ENCODE measurements at regions not wholly inside any gene's neighbourhood (a gene's known extent, or its start where the extent isn't known, plus 50 kb on each side); places are given as distances from the start of the nearest gene placed in this dataset.

GRCh38 chr2:60262178-60262577 is 291.3 kb downstream of the BCL11A start:
- WGBS, 2 experiments (ENCODE audit: low coverage in 1 of 2, low lambda C conversion rate in 2 of 2, missing lambda C conversion rate in 2 of 2) = 30 to 36% methylated on average over 7 of the region's 7 CpGs
- no peaks in the 10 kb centered on the region for H3K36me3 ChIP-seq (ENCODE audit: low read depth)
- TF ChIP-seq EZH2 (IDR thresholded peaks at IDR 0.05; ENCODE audit: insufficient read depth, poor library complexity, severe bottlenecking) = no peak
- no peak for TF ChIP-seq EZH2phosphoT487 (IDR thresholded peaks at IDR 0.05; ENCODE audit: insufficient read depth, low read depth)
- DNase-seq = no peak
- no peaks in the 10 kb centered on the region for H3K9me3 ChIP-seq (ENCODE audit: low read depth)
- H3K4me3 ChIP-seq = no peak overlapping the region
- H3K9me2 ChIP-seq (ENCODE audit: insufficient read depth) = no peaks in the 10 kb centered on the region
- H3F3A ChIP-seq (ENCODE audit: insufficient read depth) = no peaks in the 10 kb centered on the region
- no peak overlapping the region for H3K9ac ChIP-seq
- no peaks in the 10 kb centered on the region for H3K79me2 ChIP-seq (ENCODE audit: insufficient read depth)
- H2AFZ ChIP-seq = no peak overlapping the region
- H3K4me1 ChIP-seq (ENCODE audit: insufficient read depth) = no peaks in the 10 kb centered on the region
- H3K4me2 ChIP-seq (ENCODE audit: unreplicated experiment) = no peak overlapping the region
- no peak overlapping the region for H3K27ac ChIP-seq
- no peaks in the 10 kb centered on the region for H3K27me3 ChIP-seq (replicated peaks; ENCODE audit: insufficient read depth)
- in situ Hi-C loops (cut with MboI) = no loop called here
- H4K20me1 ChIP-seq (ENCODE audit: insufficient read depth) = no peaks in the 10 kb centered on the region

DNA sequence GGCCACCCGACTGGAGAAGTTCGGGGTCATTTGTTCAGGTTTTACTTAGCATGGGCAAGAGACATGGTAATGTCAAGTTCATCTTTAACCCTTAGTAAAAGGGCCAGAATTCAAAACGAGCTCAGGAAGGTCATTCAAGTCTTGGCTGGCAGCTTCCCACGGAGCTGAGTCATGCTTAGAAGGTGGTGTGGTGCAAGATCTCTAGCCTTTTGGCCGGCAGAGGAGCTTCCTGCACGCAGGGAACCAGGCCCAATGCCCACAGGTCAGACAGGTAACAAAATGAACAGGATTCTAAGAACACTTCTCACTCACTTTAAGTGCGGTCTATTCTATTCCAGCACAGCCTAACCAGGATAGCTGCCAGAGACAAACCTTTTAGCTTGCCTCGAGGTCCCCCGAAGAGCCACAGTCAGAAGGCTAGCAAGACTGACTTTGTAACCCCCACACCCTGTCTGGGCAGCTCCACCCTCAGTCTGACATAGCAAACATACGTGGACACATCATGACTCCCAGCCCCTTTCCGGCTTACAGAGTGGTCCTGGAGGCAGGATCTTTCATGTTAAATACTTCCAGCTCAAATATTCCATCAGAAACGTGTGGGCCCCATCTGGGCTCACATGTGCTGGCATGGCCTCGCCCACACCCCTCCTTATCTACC is 292.7 kb downstream of the BCL11A start:
- no peak overlapping the region for H2AFZ ChIP-seq
- 43 to 48% methylated on average over 13 of the region's 13 CpGs for WGBS, 2 experiments (ENCODE audit: low coverage in 1 of 2, low lambda C conversion rate in 2 of 2, missing lambda C conversion rate in 2 of 2)
- no peak overlapping the region for H3K4me3 ChIP-seq
- no peaks in the 10 kb centered on the region for H3K79me2 ChIP-seq (ENCODE audit: insufficient read depth)
- TF ChIP-seq EZH2 (IDR thresholded peaks at IDR 0.05; ENCODE audit: insufficient read depth, poor library complexity, severe bottlenecking) (no peak), EZH2phosphoT487 (IDR thresholded peaks at IDR 0.05; ENCODE audit: insufficient read depth, low read depth) (no peak)
- H3K27me3 ChIP-seq (replicated peaks; ENCODE audit: insufficient read depth) = no peaks in the 10 kb centered on the region
- H3K4me1 ChIP-seq (ENCODE audit: insufficient read depth) = no peaks in the 10 kb centered on the region
- DNase-seq = peak; percentile 27
- H3K9me3 ChIP-seq (ENCODE audit: low read depth) = no peaks in the 10 kb centered on the region
- no peak overlapping the region for H3K9ac ChIP-seq
- in situ Hi-C loops (cut with MboI) = no loop called here
- H3K27ac ChIP-seq = no peak overlapping the region
- H3K4me2 ChIP-seq (ENCODE audit: unreplicated experiment) = no peak overlapping the region
- H3F3A ChIP-seq (ENCODE audit: insufficient read depth) = no peaks in the 10 kb centered on the region
- H4K20me1 ChIP-seq (ENCODE audit: insufficient read depth) = no peaks in the 10 kb centered on the region
- no peaks in the 10 kb centered on the region for H3K36me3 ChIP-seq (ENCODE audit: low read depth)
- no peaks in the 10 kb centered on the region for H3K9me2 ChIP-seq (ENCODE audit: insufficient read depth)

GRCh38 chr2:60259781-60260180 is 293.7 kb downstream of the BCL11A start:
- Histone ChIP-seq H3K4me3 (no peak overlapping the region), H3K79me2 (ENCODE audit: insufficient read depth) (no peaks in the 10 kb centered on the region), H3F3A (ENCODE audit: insufficient read depth) (no peaks in the 10 kb centered on the region), H3K36me3 (ENCODE audit: low read depth) (no peaks in the 10 kb centered on the region), H3K4me1 (ENCODE audit: insufficient read depth) (no peaks in the 10 kb centered on the region), H3K9ac (no peak overlapping the region), H3K4me2 (ENCODE audit: unreplicated experiment) (no peak overlapping the region), H3K9me2 (ENCODE audit: insufficient read depth) (no peaks in the 10 kb centered on the region), H3K27ac (no peak overlapping the region), H4K20me1 (ENCODE audit: insufficient read depth) (no peaks in the 10 kb centered on the region), H3K9me3 (ENCODE audit: low read depth) (no peaks in the 10 kb centered on the region), H3K27me3 (replicated peaks; ENCODE audit: insufficient read depth) (no peaks in the 10 kb centered on the region), H2AFZ (no peak overlapping the region)
- in situ Hi-C loops (cut with MboI) = no loop called here
- no peak for DNase-seq
- WGBS, 2 experiments (ENCODE audit: low coverage in 1 of 2, low lambda C conversion rate in 2 of 2, missing lambda C conversion rate in 2 of 2) = 64 to 73% methylated on average over 1 of the region's 1 CpG
- TF ChIP-seq EZH2phosphoT487 (IDR thresholded peaks at IDR 0.05; ENCODE audit: insufficient read depth, low read depth) (no peak), EZH2 (IDR thresholded peaks at IDR 0.05; ENCODE audit: insufficient read depth, poor library complexity, severe bottlenecking) (no peak)

DNA sequence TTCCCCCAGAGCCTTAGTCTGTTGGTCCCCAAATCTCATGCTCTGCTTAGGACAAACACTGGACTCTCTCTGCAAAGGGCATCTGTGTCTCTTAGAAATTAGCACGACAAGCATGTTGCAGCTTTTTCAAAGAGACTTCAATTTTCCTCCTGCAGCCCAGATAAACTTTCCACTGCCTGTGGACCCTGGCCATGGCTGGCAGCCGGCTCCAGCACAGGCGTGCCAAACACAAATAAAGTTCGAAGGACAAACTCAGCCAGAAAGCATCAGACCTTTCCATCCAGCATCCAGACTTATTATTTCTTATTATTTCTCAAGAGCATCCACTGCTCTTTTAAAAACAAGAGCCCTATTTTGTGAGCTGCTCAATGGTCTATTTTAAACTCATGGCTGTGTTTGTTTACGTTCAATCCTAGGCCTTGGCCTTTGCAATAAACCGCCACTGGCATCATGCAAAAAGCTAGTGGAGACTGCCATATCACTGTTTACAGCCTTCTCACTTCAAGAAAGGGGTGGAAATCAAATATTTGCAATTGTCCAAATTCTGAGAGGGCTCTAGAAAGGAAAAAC is 300.8 kb downstream of the BCL11A start:
- no peaks in the 10 kb centered on the region for H4K20me1 ChIP-seq (ENCODE audit: insufficient read depth)
- H3K9me3 ChIP-seq (ENCODE audit: low read depth) = no peaks in the 10 kb centered on the region
- H3F3A ChIP-seq (ENCODE audit: insufficient read depth) = no peaks in the 10 kb centered on the region
- H3K4me2 ChIP-seq (ENCODE audit: unreplicated experiment) = no peak overlapping the region
- DNase-seq = no peak
- no peaks in the 10 kb centered on the region for H3K36me3 ChIP-seq (ENCODE audit: low read depth)
- H3K79me2 ChIP-seq (ENCODE audit: insufficient read depth) = no peaks in the 10 kb centered on the region
- 12% methylated on average over 6 of the region's 6 CpGs for WGBS, 2 experiments (ENCODE audit: low coverage in 1 of 2, low lambda C conversion rate in 2 of 2, missing lambda C conversion rate in 2 of 2)
- H3K27me3 ChIP-seq (replicated peaks; ENCODE audit: insufficient read depth) = no peaks in the 10 kb centered on the region; the same call in 1 of the 2 replicates
- H3K27ac ChIP-seq = no peak overlapping the region
- H3K9ac ChIP-seq = no peak overlapping the region
- no peak overlapping the region for H2AFZ ChIP-seq
- TF ChIP-seq EZH2phosphoT487 (IDR thresholded peaks at IDR 0.05; ENCODE audit: insufficient read depth, low read depth) (no peak), EZH2 (IDR thresholded peaks at IDR 0.05; ENCODE audit: insufficient read depth, poor library complexity, severe bottlenecking) (no peak)
- in situ Hi-C loops (cut with MboI) = no loop called here
- H3K4me1 ChIP-seq (ENCODE audit: insufficient read depth) = no peaks in the 10 kb centered on the region
- no peaks in the 10 kb centered on the region for H3K9me2 ChIP-seq (ENCODE audit: insufficient read depth)
- no peak overlapping the region for H3K4me3 ChIP-seq

Measured in GM23248 (cell line).